ENCODE measurements at regions not wholly inside any gene's neighbourhood (a gene's known extent, or its start where the extent isn't known, plus 50 kb on each side); places are given as distances from the start of the nearest gene placed in this dataset.
A peak's percentile ranks its signal among the peaks of the same experiment; 100 is the strongest.
"Not testable (repeated sequence)": the region's sequence is repeated elsewhere in the genome, so short reads cannot be mapped to it uniquely, and the experiment has no call there.

DNA sequence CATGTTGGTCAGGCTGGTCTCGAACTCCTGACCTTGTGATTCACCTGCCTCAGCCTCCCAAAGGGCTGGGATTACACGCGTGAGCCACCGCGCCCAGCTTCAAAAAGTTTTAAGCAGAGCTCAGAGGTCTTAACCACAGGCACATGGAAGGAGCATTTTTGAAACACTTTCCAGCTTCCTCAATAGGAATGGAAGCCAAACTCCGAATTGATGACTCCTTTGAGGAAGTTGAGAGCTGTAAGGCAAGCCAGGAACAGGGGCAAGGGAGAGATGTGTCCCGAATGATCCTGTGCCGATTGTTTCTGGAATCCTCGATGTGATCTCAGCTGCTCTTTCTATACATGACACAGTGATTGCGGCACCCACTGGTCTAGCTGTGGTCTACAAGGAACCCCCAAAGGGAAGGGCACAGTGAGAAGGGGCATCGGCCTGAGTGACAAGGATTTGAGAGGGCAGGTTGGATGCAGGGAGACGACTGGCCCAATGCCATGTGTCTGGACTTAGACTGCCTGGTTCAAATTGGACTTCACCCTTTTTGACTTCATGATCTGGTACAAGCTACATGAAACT lies 116.2 kb downstream of the ADRA2C start:
- DNase-seq, result not testable (repeated sequence)

DNA sequence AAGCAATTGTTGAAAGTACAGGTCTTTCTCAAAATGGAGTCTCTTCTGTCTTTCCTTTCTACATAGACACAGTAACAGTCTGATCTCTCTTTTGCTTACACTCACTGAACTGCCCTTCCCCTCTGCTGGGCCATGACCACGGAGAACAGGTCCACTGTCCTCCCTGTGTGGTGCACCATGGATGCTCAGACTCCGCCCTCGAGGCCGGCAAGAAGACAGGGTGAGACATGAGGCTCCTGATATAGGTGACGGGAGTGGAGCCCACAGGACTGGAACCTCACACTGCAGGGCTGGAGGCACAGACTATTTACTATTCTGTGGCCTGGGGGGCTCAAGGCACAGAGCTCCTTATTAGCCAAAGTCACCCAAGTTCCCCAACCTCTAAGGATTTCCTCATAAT lies 118.1 kb downstream of the ADRA2C start:
- not testable (repeated sequence) for DNase-seq

DNA sequence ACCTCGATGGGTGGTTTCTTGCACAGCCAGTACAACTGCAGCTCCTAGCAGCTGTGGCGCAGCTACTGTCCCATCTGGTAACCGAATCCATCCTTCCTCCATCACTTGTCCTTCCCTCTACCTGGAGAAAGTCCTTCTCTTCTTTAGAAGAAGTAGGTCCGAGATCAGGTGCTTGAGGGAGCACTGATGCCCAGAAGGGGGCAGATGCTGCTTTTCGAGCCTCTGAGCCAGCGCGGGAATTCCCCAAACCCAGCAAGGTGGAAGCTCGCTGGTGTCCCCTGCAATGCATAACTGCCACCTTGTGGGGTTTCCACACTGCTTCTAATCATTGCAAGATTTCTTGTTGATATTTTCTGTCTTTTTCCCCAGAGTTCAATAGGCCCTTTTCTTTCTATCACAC lies 127.4 kb downstream of the ADRA2C start:
- peak; percentile 25 for DNase-seq

DNA sequence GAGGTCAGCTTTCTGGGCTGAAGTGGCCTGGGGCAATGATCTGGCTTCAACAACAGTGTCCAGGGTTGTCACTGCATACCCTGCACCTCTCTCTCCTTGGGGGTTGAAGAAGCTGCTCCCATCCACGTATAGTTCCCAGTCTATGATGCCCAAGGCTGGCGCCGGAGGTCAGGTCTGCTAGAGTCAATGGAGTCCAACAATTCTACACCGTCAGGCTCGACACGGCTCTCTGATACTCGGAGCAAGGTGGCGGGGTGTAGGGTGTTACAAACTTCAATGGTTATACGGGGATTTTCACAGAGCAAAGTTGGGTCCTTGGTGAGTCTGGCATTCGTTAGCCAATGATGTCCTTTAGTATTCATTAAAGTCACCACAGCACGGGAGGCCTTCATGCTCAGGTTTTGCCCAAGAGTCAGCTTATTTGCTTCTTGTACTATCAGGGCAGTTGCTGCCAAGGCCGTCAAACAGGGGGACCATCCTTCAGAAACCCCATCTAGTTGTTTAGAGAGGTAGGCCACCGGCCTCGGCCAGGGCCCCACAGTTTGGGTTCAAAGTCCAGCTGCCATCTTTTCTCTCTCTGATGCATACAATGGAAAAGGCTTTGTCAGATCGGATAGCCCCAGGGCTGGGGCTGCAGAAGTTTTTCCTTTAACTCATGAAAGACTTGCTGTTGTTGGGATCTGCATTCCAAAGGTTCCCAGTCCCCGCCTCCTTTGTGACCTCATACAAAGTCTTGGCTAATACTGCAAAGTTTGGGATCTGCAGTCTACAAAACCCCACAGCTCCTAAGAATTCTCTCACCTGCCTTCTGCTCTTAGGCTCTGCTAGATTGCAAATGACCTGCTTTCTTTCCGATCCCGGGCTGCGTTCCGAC lies 128.1 kb downstream of the ADRA2C start:
- DNase-seq, result not testable (repeated sequence)

DNA sequence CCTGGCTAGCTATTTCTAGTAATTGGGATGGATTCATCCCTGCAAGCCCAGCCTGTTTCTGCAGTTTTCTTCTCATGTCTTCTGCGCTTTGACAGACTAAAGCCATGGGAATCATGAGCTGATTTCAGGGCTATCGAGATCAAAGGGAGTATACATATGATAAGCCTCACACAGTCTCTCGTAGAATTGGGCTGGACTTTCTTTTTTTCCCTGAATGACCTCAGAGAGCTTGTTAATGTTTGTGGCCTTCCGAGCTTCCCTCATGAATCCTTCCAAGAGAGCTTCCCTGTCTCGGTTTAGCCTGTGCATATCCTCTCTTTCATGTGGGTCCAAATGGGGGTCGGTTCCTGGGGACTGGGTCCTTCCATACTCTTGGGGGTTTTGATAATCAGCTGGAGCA lies 130.3 kb downstream of the ADRA2C start:
- DNase-seq, result no peak

DNA sequence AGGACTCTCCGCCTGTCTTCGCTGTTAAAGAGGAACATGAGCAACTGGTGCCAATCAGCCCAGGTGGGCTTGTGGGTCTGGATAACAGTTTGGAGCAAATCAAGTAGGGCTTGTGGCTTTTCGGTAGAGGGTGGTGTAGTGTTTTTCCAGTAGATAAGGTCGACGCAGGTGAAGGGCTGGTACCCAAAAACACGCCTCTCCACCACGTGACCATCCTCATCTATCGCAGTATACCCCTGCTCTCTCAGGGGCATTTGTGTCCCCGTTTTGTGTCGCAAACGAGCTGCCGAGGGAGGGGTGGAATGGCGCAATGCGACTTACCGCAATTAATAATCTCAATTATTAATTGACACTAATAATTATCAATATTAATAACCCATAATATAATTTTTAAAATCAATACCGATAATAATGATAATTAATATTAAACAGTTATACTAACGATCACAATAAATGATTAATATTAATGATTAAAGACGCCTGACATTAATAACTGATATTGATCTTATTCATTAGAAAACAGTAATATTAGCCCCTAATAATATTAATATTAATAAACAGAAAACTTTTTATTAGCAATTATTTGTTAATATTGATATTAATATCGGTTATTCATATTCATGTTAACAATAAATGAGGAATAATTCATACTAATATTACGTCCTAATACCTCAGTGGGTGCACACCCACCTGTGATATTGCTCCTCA lies 130.8 kb downstream of the ADRA2C start:
- not testable (repeated sequence) for DNase-seq

DNA sequence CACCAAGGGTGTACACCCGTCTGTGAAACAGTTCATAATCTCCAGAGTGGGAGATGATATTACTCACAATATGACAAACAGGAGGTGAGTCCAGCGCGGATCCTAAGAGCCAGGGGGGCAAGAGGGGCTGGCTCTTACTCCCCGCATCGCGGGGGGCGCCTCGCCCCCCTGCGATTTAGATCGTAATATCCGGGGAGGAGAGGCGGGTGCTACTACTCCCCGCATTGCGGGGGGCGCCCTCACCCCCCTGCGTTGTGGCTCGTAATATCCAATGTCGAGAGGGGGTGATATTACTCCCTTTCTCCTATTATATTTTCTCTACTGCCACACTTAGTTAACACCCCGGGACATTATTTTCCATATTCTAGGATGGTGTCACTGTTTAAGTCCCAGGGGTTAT lies 131.9 kb downstream of the ADRA2C start:
- DNase-seq, result no peak

DNA sequence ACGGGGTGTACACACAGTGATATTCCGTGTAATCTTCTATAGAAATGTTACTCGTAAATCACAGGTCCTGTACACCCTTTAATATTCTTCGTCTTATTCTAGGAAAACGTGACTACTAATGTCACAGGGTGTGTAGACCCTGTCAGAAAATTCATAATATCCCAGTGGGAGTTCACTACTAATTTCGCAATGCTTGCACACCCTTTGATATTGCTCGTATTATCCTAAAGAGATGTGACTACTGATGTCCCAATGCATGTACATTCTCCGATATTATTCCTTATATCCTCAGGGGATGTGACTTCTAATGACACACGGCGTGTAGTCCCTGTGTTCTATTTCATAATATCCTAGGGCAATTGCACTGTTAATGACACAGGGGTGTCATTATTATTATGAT lies 132.7 kb downstream of the ADRA2C start:
- not testable (repeated sequence) for DNase-seq

DNA sequence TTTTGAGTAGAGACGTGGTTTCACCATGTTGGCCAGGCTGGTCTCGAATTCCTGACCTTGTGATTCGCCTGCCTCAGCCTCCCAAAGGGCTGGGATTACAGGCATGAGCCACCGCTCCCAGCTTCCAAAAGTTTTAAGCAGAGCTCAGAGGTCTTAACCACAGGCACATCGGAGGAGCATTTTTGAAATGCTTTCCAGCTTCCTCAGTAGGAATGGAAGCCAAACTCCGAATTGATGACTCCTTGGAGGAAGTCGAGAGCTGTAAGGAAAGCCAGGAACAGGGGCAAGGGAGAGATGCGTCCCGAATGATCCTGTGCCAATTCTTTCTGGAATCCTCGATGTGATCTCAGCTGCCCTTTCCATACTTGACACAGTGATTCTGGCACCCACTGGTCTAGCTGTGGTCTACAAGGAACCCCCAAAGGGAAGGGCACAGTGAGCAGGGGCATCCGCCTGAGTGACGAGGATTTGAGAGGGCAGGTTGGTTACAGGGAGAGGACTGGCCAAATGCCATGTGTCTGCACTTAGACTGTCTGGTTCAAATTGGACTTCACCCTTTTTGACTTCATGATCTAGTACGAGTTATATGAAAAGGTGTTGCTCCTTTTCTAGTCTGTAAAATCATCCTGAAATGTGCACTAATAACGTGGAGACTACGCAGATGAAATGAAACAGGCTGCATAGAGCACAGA lies 138.2 kb downstream of the ADRA2C start:
- not testable (repeated sequence) for DNase-seq

DNA sequence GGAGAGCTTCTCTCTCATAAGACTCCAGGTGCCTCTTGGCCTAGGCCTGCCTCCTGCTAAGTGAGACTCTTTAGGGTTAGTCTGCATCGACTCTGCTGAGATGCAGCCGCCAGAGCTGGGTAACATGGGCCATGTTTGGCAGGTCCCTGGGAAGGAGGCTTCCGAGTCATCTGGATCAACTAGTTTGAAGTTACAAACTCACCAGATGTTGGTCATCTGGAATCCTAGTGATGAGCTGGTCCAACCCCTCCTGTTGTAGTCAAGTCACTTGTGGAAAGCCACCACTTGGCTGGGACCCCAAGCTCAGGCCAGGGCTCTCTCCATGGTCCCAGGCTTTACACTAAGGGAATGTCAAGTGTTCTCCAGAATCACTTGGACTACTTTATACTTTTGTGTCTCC lies 143.4 kb downstream of the ADRA2C start:
- not testable (repeated sequence) for DNase-seq

DNA sequence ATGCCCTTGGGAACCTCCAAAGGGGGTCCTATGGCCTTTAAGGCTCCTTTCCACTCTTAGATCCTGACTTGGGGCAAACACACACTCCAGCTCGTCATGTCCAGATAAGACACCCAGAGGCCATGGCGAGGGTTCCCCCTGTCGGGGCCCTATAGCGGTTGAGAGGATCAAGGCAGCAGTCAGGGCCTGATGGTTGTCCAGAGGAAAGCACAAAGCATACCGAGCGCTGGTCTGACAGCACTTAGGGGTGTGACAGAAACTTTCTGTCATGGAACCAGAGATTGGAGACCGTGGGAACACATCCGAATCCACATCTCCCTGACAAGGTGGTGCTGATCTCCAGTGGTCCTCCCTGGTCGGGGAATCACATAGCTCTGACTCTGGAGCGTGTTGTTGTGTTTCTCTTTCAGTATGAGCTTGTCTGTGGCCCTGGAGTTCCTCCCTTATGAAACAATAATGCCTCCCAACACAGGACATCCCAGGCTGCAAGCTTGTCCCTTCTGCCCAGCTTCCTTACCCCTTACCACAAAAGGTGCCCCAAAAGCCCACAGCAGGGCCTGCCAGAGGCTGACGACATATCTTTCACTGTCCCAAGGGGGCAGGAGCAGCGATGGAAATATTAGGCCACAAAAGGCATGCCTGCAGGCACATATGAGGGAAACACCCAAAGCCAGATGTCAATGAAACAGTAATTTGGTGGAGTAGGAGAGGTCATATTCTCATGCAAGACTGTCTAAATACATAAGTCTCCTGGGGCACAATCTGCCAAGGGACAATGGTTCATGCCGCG lies 144.2 kb downstream of the ADRA2C start:
- DNase-seq, result not testable (repeated sequence)

DNA sequence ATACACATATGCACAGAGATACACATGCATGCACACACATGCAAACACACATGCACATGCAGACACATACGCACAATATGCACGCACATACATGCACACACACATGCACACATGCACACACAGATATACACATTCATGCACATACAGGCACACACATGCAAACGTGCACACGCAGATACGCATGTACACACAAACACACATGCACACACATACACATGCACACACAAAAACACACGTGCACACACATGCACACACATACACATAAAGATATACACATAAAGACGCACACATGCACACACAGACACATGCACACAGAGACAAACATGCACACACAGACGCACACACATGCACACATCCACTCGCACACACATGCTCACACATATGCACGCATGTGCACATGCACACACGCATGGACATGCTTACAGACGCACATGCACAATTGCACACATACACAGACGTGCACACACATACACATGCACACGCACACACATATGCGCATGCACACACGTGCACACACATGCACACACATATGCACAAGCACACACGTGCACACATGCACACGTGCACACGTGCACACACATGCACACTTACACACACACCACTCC lies 145.2 kb downstream of the ADRA2C start:
- no peak for DNase-seq

DNA sequence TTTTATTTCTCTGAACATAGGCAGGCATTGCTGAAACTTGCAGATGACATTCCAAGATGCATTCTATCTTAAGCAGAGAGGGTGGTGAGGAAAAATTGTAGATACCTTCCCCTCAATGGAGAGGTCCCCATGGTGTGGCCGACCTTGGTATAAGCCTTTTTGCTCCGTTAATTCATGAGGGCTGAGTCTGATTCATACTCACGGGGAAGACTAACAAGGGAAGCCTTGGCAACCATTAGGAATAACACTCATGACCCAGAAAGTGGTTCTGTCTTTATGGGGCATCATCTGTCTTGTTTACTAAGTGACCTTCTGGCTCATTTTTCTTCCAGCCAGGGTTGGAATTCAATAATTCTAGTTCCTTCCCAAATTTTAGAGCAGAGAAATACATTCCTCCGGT lies 148.3 kb downstream of the ADRA2C start:
- not testable (repeated sequence) for DNase-seq

DNA sequence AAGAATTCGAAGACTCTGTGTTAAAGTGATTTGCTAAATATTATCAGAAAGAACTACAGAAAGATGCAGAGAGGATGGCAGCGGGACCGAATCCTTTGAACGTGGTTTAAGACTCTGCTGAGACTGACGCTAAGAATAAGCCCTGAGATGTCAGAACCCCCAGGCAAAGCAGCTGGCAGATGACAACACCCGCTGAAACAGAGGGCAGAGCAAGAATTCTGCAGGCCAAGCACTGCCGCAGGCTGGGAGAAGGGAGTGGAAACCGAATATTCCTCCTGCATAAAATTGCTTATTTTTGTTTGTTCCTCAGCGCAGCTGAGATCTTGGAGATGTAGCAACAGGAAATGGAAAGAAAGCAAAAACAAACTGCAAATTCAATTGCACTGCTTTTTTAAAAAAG lies 153.3 kb downstream of the ADRA2C start:
- not testable (repeated sequence) for DNase-seq

DNA sequence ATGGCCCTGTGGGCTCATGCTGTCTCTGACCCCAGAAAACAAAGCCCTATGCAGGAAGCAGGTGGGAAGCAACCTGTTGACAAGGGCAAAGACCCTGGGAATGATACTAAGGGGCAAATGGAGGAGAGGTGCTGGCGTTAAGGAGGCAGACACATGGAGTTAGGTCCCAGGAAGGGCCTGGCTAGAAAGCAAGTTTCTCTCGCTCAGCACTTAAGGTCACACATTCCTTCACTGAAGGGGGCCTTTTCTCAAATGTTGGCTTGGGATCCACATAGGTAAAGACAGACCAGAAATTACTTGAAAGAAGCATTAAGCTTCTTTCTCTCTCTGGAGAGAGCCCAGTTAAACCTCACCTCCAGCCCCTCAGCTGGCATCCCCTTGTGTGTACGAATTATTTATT lies 155.7 kb downstream of the ADRA2C start:
- not testable (repeated sequence) for DNase-seq

DNA sequence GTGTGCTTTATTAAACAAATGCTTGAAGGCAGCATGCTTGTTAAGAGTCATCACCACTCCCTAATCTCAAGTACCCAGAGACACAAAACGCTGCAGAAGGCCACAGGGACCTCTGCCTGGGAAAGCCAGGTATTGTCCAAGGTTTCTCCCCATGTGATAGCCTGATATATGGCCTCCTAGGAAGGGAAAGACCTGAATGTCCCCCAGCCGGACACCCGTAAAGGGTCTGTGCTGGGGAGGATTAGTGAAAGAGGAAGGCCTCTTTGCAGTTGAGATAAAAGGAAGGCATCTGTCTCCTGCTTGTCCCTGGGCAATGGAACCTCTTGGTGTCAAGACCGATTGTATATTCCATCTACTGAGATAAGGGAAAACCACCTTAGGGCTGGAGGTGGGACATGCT lies 159.7 kb downstream of the ADRA2C start:
- DNase-seq, result peak; percentile 65

DNA sequence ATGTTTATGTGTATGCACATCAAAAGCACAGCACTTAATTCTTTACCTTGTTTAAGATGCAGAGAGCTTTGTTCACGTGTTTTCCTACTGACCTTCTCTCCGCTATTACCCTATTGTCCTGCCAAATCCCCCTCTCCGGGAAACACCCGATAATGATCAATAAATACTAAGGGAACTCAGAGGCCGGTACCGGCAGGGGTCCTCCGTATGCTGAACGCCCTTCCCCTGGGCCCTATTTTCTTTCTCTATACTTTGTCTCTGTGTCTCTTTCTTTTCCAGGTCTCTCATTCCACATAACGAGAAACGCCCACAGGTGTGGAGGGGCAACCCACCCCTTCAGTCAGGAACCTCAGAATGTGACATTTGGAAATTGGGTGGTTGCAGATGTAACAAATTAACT lies 160.1 kb downstream of the ADRA2C start:
- DNase-seq, result not testable (repeated sequence)

DNA sequence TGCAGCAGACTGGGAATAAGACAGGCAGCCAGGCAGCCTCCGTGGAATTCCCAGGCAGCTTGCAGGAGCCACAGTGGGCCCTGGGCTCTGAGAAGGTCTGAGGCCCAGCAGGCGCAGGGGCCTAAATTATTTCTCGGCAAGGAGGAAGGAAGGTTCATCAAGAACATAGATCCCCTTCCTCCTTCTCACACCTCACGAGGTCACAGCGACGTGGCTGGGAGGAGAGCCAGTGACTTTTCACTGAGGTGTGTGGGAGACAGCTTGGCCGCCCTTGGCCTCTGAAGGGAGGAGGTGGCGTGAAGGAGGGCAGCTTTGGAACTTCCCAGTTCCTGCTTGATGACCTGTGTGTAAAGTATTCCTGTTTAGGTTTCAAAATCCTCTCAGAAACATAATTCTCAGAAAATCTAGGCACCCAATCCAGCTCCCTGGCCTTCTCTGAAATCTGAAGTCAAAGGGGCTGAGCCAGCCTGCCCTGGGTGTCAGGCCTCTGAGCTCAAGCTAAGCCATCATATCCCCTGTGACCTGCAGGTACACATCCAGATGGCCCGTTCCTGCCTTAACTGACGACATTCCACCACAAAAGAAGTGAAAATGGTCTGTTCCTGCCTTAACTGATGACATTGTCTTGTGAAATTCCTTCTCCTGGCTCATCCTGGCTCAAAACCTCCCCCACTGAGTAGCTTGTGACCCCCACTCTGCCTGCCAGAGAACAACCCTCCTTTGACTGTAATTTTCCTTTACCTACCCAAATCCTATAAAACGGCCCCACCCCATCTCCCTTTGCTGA lies 161.0 kb downstream of the ADRA2C start:
- not testable (repeated sequence) for DNase-seq

DNA sequence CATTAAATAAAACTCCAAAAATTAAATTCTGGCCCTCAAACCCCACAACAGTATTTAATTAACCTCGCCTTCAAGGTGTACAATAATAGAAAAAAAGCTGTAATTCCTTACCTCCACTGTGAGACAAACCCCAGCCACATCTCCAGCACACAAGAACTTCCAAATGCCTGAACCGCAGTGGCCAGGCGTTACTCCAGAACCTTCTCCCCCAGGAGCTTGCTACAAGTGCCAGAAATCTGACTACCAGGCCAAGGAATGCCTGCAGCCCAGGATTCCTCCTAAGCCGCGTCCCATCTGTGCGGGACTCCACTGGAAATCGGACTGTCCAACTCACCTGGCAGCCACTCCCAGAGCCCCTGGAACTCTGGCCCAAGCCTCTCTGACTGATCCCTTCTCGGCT lies 163.2 kb downstream of the ADRA2C start:
- not testable (repeated sequence) for DNase-seq

DNA sequence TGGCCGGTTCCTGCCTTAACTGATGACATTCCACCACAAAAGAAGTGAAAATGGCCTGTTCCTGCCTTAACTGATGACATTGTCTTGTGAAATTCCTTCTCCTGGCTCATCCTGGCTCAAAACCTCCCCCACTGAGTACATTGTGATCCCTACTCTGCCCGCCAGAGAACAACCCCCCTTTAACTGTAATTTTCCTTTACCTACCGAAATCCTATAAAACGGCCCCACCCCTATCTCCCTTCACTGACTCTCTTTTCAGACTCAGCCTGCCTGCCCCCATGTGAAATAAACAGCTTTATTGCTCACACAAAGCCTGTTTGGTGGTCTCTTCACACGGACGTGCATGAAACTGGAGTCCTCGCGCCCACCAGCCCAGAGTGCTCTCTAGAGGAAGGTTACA lies 166.5 kb downstream of the ADRA2C start:
- not testable (repeated sequence) for DNase-seq

DNA sequence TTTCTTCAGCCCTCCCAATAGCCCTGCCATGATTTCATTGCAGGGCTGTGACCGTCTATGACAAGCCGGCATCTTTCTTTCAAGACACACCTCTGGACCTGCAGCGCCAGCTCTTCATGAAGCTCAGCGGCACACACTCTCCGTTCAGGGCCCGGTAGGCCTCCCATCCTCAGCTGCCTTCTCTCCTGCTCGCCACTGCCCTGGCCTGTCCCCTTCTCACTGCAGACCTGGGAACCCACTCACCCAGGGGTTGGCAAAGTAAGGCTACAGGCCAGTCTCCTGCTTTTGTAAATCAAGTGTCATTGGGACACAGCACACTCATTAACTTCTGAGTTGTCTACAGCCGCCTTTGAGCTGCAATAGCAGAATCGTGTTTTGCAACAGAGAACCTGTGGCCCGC lies 169.2 kb downstream of the ADRA2C start:
- not testable (repeated sequence) for DNase-seq

Measured in NCI-H82 (cell line).